NCI-H526 (cell line): ENCODE measurements at regions not wholly inside any gene's neighbourhood (a gene's known extent, or its start where the extent isn't known, plus 50 kb on each side); places are given as distances from the start of the nearest gene placed in this dataset.
"Not testable (repeated sequence)": the region's sequence is repeated elsewhere in the genome, so short reads cannot be mapped to it uniquely, and the experiment has no call there.

ENCODE experiments used
- DNase-seq, 2 experiments: peaks; one replicate each; lab custom pipeline; 2025; lab: John Stamatoyannopoulos, UW

GRCh38 chr3:157857440-157857839 is 248.8 kb downstream of the SHOX2 start:
- no peak for DNase-seq

- DNase-seq = no peak
Measured at GRCh38 chr3:157856078-157856939, 249.9 kb downstream of the SHOX2 start.

GRCh38 chr3:157845839-157846238 is 260.4 kb downstream of the SHOX2 start:
- not testable (repeated sequence) for DNase-seq

GRCh38 chr3:157844800-157845565 is 261.2 kb downstream of the SHOX2 start:
- DNase-seq = no peak

GRCh38 chr3:157844216-157844615 is 262.0 kb downstream of the SHOX2 start:
- no peak for DNase-seq

GRCh38 chr3:157841029-157841428 is 265.2 kb downstream of the SHOX2 start:
- DNase-seq = no peak

GRCh38 chr3:157840564-157840963 is 265.7 kb downstream of the SHOX2 start:
- no peak for DNase-seq

- no peak for DNase-seq
Measured at GRCh38 chr3:157838457-157838856, 267.8 kb downstream of the SHOX2 start.

GRCh38 chr3:157837336-157837735 is 268.9 kb downstream of the SHOX2 start:
- no peak for DNase-seq

- no peak for DNase-seq
Measured at GRCh38 chr3:157836022-157836421, 270.2 kb downstream of the SHOX2 start.

- no peak for DNase-seq
Measured at GRCh38 chr3:157832588-157832987, 273.6 kb downstream of the SHOX2 start.

GRCh38 chr3:157830556-157831236 is 275.5 kb downstream of the SHOX2 start:
- no peak for DNase-seq

- DNase-seq = no peak
Measured at GRCh38 chr3:157829786-157830185, 276.4 kb downstream of the SHOX2 start.

- no peak for DNase-seq
Measured at GRCh38 chr3:157824281-157824680, 281.9 kb downstream of the SHOX2 start.

GRCh38 chr3:157823050-157823449 is 283.2 kb downstream of the SHOX2 start:
- DNase-seq = no peak

GRCh38 chr3:157820157-157820517 is 286.1 kb downstream of the SHOX2 start:
- DNase-seq = no peak

GRCh38 chr3:157819270-157820156 is 286.7 kb downstream of the SHOX2 start:
- no peak for DNase-seq

GRCh38 chr3:157816896-157817295 is 289.3 kb downstream of the SHOX2 start:
- DNase-seq = no peak

- DNase-seq = no peak
Measured at GRCh38 chr3:157816296-157816695, 289.9 kb downstream of the SHOX2 start.

- no peak for DNase-seq
Measured at GRCh38 chr3:157815739-157816138, 290.5 kb downstream of the SHOX2 start.

- no peak for DNase-seq
Measured at GRCh38 chr3:157810924-157811718, 295.1 kb downstream of the SHOX2 start.
